ENCODE measurements at regions not wholly inside any gene's neighbourhood (a gene's known extent, or its start where the extent isn't known, plus 50 kb on each side); places are given as distances from the start of the nearest gene placed in this dataset.

- no peaks in the 10 kb centered on the region for H3K9me3 ChIP-seq (ENCODE audit: control insufficient read depth, insufficient read depth, low read length)
- no peaks in the 10 kb centered on the region for H3K9me1 ChIP-seq (ENCODE audit: insufficient read depth, low read length)
- H2BK15ac ChIP-seq (ENCODE audit: low read depth, low read length) = no peak overlapping the region
- BruUV-seq (replicated peaks) = no TSS peak
- H2BK120ac ChIP-seq (ENCODE audit: low read depth, low read length) = no peak overlapping the region
- no peak overlapping the region for H4K91ac ChIP-seq (ENCODE audit: insufficient read depth, low read depth, low read length)
- H3K79me1 ChIP-seq (ENCODE audit: low read depth in 1 of 2, low read length in 2 of 2) = no peaks in the 10 kb centered on the region
- no peak overlapping the region for H3K27ac ChIP-seq (ENCODE audit: insufficient read depth, low read length)
- no peak overlapping the region for H3K56ac ChIP-seq (ENCODE audit: extremely low read depth, insufficient read depth, low read length)
- H3K18ac ChIP-seq (ENCODE audit: low read depth, low read length) = no peak overlapping the region
- DNase-seq (no peak), ATAC-seq (ENCODE audit: low read depth) (no peak)
- H3K36me3 ChIP-seq (ENCODE audit: control insufficient read depth, insufficient read depth, low read length) = no peaks in the 10 kb centered on the region
- no peak overlapping the region for H4K5ac ChIP-seq (ENCODE audit: low read depth, low read length)
- no peak overlapping the region for H3K23ac ChIP-seq (ENCODE audit: low read depth, low read length)
- H2BK5ac ChIP-seq (ENCODE audit: low read depth, low read length, poor library complexity, severe bottlenecking) = no peak overlapping the region
- WGBS, 2 experiments (ENCODE audit: extremely low coverage in 2 of 2, insufficient read length in 1 of 2) = no CpG with 5 or more reads among the region's 4 CpGs
- H3K4me3 ChIP-seq (ENCODE audit: insufficient read depth, low read depth, low read length) = no peak overlapping the region
- no peaks in the 10 kb centered on the region for H4K20me1 ChIP-seq (ENCODE audit: insufficient read depth, low read length)
- H4K8ac ChIP-seq (ENCODE audit: low read depth in 2 of 2, low read length in 2 of 2) = no peak overlapping the region
- H2AK9ac ChIP-seq (replicated peaks; ENCODE audit: low read depth, low read length, poor library complexity) = no peak overlapping the region
- no peak overlapping the region for H3K9ac ChIP-seq (ENCODE audit: low read depth, low read length)
- dilution Hi-C loops (cut with HindIII; ENCODE audit: low sequenced_read_pairs, unreplicated experiment) = no loop called here
- H2AK5ac ChIP-seq (ENCODE audit: low read depth, low read length) = no peak overlapping the region
- ChIA-PET CTCF (no interaction called here), POLR2A (ENCODE audit: unreplicated experiment) (no interaction called here)
- intact Hi-C loops (cut with micrococcal nuclease) = no loop called here
- no peak overlapping the region for H3K14ac ChIP-seq (replicated peaks; ENCODE audit: low read depth, low read length)
- no peak overlapping the region for H3K4ac ChIP-seq (ENCODE audit: low read depth, low read length)
- TF ChIP-seq MAFK (IDR thresholded peaks at IDR 0.05; ENCODE audit: low read depth, low read length) (no peak), RCOR1 (IDR thresholded peaks at IDR 0.05; ENCODE audit: insufficient replicate concordance, low read length) (no peak), POLR2A (IDR thresholded peaks at IDR 0.05; ENCODE audit: low read depth, low read length) (no peak), CHD1 (IDR thresholded peaks at IDR 0.05; ENCODE audit: low read depth, low read length) (no peak), CEBPB (IDR thresholded peaks at IDR 0.05; ENCODE audit: low read depth, low read length) (no peak), NFE2L2 (IDR thresholded peaks at IDR 0.05; ENCODE audit: low read depth, low read length) (no peak), BHLHE40 (IDR thresholded peaks at IDR 0.05; ENCODE audit: low read depth, low read length) (no peak), ELK1 (IDR thresholded peaks at IDR 0.05; ENCODE audit: borderline replicate concordance, low read depth, low read length) (no peak), MAZ (IDR thresholded peaks at IDR 0.05; ENCODE audit: borderline replicate concordance, low read depth, low read length) (no peak), RFX5 (IDR thresholded peaks at IDR 0.05; ENCODE audit: low read depth, low read length) (no peak)
- TF ChIP-seq, protein P1, sequence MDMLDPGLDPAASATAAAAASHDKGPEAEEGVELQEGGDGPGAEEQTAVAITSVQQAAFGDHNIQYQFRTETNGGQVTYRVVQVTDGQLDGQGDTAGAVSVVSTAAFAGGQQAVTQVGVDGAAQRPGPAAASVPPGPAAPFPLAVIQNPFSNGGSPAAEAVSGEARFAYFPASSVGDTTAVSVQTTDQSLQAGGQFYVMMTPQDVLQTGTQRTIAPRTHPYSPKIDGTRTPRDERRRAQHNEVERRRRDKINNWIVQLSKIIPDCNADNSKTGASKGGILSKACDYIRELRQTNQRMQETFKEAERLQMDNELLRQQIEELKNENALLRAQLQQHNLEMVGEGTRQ (IDR thresholded peaks at IDR 0.05; ENCODE audit: low read depth, low read length) = no peak
- H2AFZ ChIP-seq (replicated peaks; ENCODE audit: low read length, poor library complexity) = no peak overlapping the region
- in situ Hi-C loops (cut with MboI; ENCODE audit: low sequenced_read_pairs) = loop anchor here (25.0 kb wide), 1 partner anchor 1350 kb away; no protein-coding TSS in a partner anchor
- H3K4me1 ChIP-seq (ENCODE audit: control insufficient read depth, insufficient read depth, low read length) = no peaks in the 10 kb centered on the region
- H3K27me3 ChIP-seq (ENCODE audit: control insufficient read depth, insufficient read depth, low read length) = no peaks in the 10 kb centered on the region
- no peak overlapping the region for H2BK20ac ChIP-seq (ENCODE audit: low read depth, low read length)
- no peak overlapping the region for H3K4me2 ChIP-seq (ENCODE audit: low read depth, low read length)
Observed at GRCh38 chr10:10687751-10688150, 329.9 kb upstream of the CELF2 start.

Measured in IMR-90 (cell line).